DND-41 (cell line): ENCODE measurements at regions not wholly inside any gene's neighbourhood (a gene's known extent, or its start where the extent isn't known, plus 50 kb on each side); places are given as distances from the start of the nearest gene placed in this dataset.

Experiments used
- ATAC-seq: fragments of 200-7000 bp; cut with Tn5 transposase; 3 replicates; pipeline ENCODE4 v1.9.1; 2021; ENCODE audit warnings: low read depth; ENCODE audit not compliant: insufficient read depth
- DNase-seq: peaks from one replicate; pipeline ENCODE4 v3.0.0-alpha.2; 2020
- H2AFZ ChIP-seq: 2 replicates; pipeline ENCODE4 v1.6.0; 2012; ENCODE audit warnings: low read depth, low read length
- H3K27ac ChIP-seq: 2 replicates; pipeline ENCODE4 v1.5.1; 2012; ENCODE audit warnings: low read length, inconsistent platforms
- H3K27me3 ChIP-seq: fragments of 200-600 bp; sonication (generic); 2 replicates; pipeline ENCODE4 v1.6.0; 2012; ENCODE audit warnings: low read length, mild to moderate bottlenecking, inconsistent platforms; ENCODE audit not compliant: insufficient read depth, poor library complexity
- H3K36me3 ChIP-seq: 2 replicates; pipeline ENCODE4 v1.5.1; 2012; ENCODE audit warnings: low read length, inconsistent platforms; ENCODE audit not compliant: insufficient read depth
- H3K4me1 ChIP-seq: 2 replicates; pipeline ENCODE4 v1.5.1; 2012; ENCODE audit warnings: mild to moderate bottlenecking, low read length; ENCODE audit not compliant: insufficient read depth
- H3K4me2 ChIP-seq: 2 replicates; pipeline ENCODE4 v1.6.0; 2012; ENCODE audit warnings: mild to moderate bottlenecking, moderate library complexity, low read length, inconsistent platforms; ENCODE audit not compliant: insufficient read depth
- H3K4me3 ChIP-seq, 2 experiments: fragments of 200-600 bp in 1 of 2; shearing (Covaris generic) in 1 of 2; 2 replicates each; pipeline ENCODE4 v1.5.1; 2012 to 2016; ENCODE audit warnings: inconsistent platforms in 2 of 2, low read length in 2 of 2, mild to moderate bottlenecking in 2 of 2, low read depth in 1 of 2, moderate library complexity in 1 of 2
- H3K79me2 ChIP-seq: 2 replicates; pipeline ENCODE4 v1.6.0; 2012; ENCODE audit warnings: low read length, inconsistent platforms; ENCODE audit not compliant: insufficient read depth
- H3K9ac ChIP-seq: 2 replicates; pipeline ENCODE4 v1.6.0; 2012; ENCODE audit warnings: low read depth, mild to moderate bottlenecking, inconsistent platforms, low read length, moderate library complexity
- H3K9me3 ChIP-seq: 2 replicates; pipeline ENCODE4 v1.5.1; 2012; ENCODE audit warnings: low read length, moderate library complexity, mild to moderate bottlenecking, inconsistent platforms; ENCODE audit not compliant: insufficient read depth, severe bottlenecking
- H4K20me1 ChIP-seq: 2 replicates; pipeline ENCODE4 v1.6.0; 2012; ENCODE audit warnings: low read length; ENCODE audit not compliant: insufficient read depth
- EZH2 ChIP-seq: IDR thresholded peaks from 3 replicates; pipeline ENCODE4 v1.6.1; 2012; ENCODE audit warnings: borderline replicate concordance, low read depth, mild to moderate bottlenecking, moderate library complexity, low read length, inconsistent platforms; ENCODE audit not compliant: severe bottlenecking
- TF ChIP-seq, protein P1 (sequence below): IDR thresholded peaks from 2 replicates; pipeline ENCODE4 v1.5.1; 2012; ENCODE audit warnings: borderline replicate concordance, low read length, moderate library complexity, mild to moderate bottlenecking; ENCODE audit not compliant: poor library complexity, severe bottlenecking; ENCODE audit errors: extremely low read depth

DNA sequence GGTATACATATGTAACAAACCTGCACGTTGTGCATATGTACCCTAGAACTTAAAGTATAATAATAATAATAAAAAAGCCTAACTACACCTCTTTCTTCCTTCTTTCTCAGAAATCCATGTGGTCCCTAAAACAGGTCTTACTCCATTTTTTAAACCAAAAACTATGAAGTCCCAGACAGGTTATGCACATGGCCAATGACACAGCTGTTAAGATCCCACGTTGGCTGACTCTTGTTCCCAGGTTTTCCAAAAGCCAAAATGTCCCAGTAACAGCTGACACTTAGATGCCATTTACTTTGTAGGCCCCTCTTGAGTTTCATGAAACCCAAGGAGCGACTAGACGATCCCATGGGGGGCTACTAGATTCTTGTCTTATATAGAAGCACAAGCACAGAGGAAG, 97.0 kb downstream of the KCNF1 start:
- TF ChIP-seq, protein P1, sequence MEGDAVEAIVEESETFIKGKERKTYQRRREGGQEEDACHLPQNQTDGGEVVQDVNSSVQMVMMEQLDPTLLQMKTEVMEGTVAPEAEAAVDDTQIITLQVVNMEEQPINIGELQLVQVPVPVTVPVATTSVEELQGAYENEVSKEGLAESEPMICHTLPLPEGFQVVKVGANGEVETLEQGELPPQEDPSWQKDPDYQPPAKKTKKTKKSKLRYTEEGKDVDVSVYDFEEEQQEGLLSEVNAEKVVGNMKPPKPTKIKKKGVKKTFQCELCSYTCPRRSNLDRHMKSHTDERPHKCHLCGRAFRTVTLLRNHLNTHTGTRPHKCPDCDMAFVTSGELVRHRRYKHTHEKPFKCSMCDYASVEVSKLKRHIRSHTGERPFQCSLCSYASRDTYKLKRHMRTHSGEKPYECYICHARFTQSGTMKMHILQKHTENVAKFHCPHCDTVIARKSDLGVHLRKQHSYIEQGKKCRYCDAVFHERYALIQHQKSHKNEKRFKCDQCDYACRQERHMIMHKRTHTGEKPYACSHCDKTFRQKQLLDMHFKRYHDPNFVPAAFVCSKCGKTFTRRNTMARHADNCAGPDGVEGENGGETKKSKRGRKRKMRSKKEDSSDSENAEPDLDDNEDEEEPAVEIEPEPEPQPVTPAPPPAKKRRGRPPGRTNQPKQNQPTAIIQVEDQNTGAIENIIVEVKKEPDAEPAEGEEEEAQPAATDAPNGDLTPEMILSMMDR: no peak
- TF ChIP-seq EZH2: no peak
- no peaks in the 10 kb centered on the region for H3K36me3 ChIP-seq
- H3K79me2 ChIP-seq: no peaks in the 10 kb centered on the region
- no peaks in the 10 kb centered on the region for H4K20me1 ChIP-seq
- H2AFZ ChIP-seq: no peak overlapping the region
- H3K4me2 ChIP-seq: no peak overlapping the region
- no peak overlapping the region for H3K9ac ChIP-seq
- no peak overlapping the region for H3K27ac ChIP-seq
- H3K9me3 ChIP-seq: no peaks in the 10 kb centered on the region
- H3K4me1 ChIP-seq: no peaks in the 10 kb centered on the region
- ATAC-seq (no peak), DNase-seq (no peak)
- no peak overlapping the region for H3K4me3 ChIP-seq
- peaks cover 7% of the 10 kb centered on the region for H3K27me3 ChIP-seq

DNA sequence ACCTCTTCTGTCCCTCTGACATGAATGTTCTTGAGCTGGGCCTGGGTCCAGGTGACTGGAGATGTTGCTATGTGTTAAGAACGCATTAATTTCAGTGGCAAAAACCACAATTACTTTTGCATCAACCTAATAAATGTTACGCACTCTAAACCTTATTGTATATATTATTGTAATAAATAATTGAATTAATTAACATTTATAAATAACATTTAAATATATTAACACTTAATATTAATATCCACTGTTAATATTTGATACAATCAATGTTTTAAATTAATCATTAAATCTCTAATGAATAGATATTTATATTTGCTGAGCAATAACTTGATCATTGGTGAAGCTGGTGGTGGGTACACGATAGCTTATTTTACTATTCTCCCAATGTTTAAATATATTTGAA, 97.4 kb downstream of the KCNF1 start:
- Histone ChIP-seq H3K4me3 (no peak overlapping the region), H3K27ac (no peak overlapping the region), H2AFZ (no peak overlapping the region), H3K27me3 (peaks cover 7% of the 10 kb centered on the region), H3K4me2 (no peak overlapping the region), H3K9ac (no peak overlapping the region), H4K20me1 (no peaks in the 10 kb centered on the region), H3K9me3 (no peaks in the 10 kb centered on the region), H3K36me3 (no peaks in the 10 kb centered on the region), H3K4me1 (no peaks in the 10 kb centered on the region), H3K79me2 (no peaks in the 10 kb centered on the region)
- DNase-seq (no peak), ATAC-seq (no peak)
- TF ChIP-seq EZH2: no peak
- TF ChIP-seq, protein P1: no peak

DNA sequence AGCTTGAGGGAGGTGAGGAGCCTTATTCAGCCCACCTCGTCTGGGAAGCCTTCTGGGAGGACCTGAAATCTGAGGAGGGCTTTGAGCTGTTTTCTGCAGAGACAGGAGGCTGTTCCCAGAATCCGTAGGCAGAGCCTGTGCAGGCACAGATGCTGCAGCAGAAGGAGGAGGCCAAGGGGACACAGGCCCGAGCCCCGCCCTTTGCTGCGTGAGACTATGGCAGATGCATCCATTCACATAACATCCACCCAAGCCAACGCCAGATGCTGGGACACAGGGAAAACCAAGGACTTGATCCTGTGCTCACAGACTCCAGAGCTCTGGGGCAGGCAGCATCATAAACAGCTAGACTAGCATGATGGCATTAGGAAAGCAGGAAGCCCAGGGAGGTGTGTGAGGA, 98.2 kb downstream of the KCNF1 start:
- H3K9ac ChIP-seq: no peak overlapping the region
- no peak overlapping the region for H3K4me3 ChIP-seq
- H3K36me3 ChIP-seq: no peaks in the 10 kb centered on the region
- no peaks in the 10 kb centered on the region for H3K4me1 ChIP-seq
- H2AFZ ChIP-seq: no peak overlapping the region
- no peaks in the 10 kb centered on the region for H3K9me3 ChIP-seq
- TF ChIP-seq, protein P1: no peak
- no peak for TF ChIP-seq EZH2
- DNase-seq: no peak
- H3K27me3 ChIP-seq: peaks cover 7% of the 10 kb centered on the region
- ATAC-seq: no peak
- H4K20me1 ChIP-seq: no peaks in the 10 kb centered on the region
- no peak overlapping the region for H3K27ac ChIP-seq
- H3K79me2 ChIP-seq: no peaks in the 10 kb centered on the region
- H3K4me2 ChIP-seq: no peak overlapping the region

DNA sequence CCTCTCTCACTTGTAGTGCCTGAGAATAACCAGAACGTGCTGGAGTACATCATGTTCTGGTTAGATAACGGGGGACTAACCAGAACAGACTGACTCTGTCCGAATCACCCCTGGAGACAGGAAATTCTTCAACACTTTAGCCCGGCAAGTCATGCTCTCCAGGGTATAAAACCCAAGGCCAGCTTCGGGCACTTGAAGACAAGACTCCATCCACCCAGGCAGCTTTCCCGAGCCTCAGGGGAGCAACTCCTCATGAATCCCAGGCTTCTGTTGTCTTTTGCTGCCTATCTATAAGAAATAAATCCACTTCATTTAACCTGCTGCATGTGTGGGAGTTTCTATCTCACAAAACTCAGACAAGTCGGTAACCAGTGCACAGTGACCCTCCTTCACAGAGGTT, 99.6 kb downstream of the KCNF1 start:
- TF ChIP-seq, protein P1: no peak
- no peak for TF ChIP-seq EZH2
- Histone ChIP-seq H3K4me1 (no peaks in the 10 kb centered on the region), H3K9ac (no peak overlapping the region), H3K27me3 (peaks cover under 1% of the 10 kb centered on the region), H3K4me2 (no peak overlapping the region), H3K36me3 (no peaks in the 10 kb centered on the region), H4K20me1 (no peaks in the 10 kb centered on the region), H2AFZ (no peak overlapping the region), H3K4me3 (no peak overlapping the region), H3K9me3 (no peaks in the 10 kb centered on the region), H3K27ac (no peak overlapping the region), H3K79me2 (no peaks in the 10 kb centered on the region)
- no peak for DNase-seq
- ATAC-seq: no peak
